GM18519 (cell line): ENCODE measurements at regions not wholly inside any gene's neighbourhood (a gene's known extent, or its start where the extent isn't known, plus 50 kb on each side); places are given as distances from the start of the nearest gene placed in this dataset.

ENCODE experiments used
- ATAC-seq: cut with Tn5 transposase; IDR thresholded peaks from one replicate; pipeline ENCODE4 v1.9.1; 2021; ENCODE audit warnings: mild to moderate bottlenecking, moderate library complexity; ENCODE audit not compliant: unreplicated experiment, low FRiP score

GRCh38 chr7:16975712-16976111 is 93.9 kb upstream of the AGR3 start:
- ATAC-seq, result peak; percentile 75

- ATAC-seq, result no peak
Measured at GRCh38 chr7:16978358-16979244, 96.8 kb upstream of the AGR3 start.

GRCh38 chr7:16980539-16980938 is 98.8 kb upstream of the AGR3 start:
- ATAC-seq, result no peak

GRCh38 chr7:16982640-16983350 is 101.0 kb upstream of the AGR3 start:
- ATAC-seq, result no peak

GRCh38 chr7:16984375-16984774 is 102.6 kb upstream of the AGR3 start:
- no peak for ATAC-seq

GRCh38 chr7:16985621-16986020 is 103.8 kb upstream of the AGR3 start:
- ATAC-seq, result no peak

GRCh38 chr7:16986755-16987154 is 105.0 kb upstream of the AGR3 start:
- no peak for ATAC-seq

GRCh38 chr7:16989811-16990413 is 108.1 kb upstream of the AGR3 start:
- no peak for ATAC-seq

GRCh38 chr7:16991551-16991950 is 109.8 kb upstream of the AGR3 start:
- ATAC-seq, result no peak

GRCh38 chr7:16993543-16993942 is 111.8 kb upstream of the AGR3 start:
- ATAC-seq, result no peak

GRCh38 chr7:16998481-16999051 is 116.8 kb upstream of the AGR3 start:
- ATAC-seq, result no peak

GRCh38 chr7:16999541-17000267 is 117.9 kb upstream of the AGR3 start:
- no peak for ATAC-seq

- no peak for ATAC-seq
Measured at GRCh38 chr7:17005271-17005670, 123.5 kb upstream of the AGR3 start.

- no peak for ATAC-seq
Measured at GRCh38 chr7:17007841-17008240, 126.1 kb upstream of the AGR3 start.

- no peak for ATAC-seq
Measured at GRCh38 chr7:17009007-17009719, 127.4 kb upstream of the AGR3 start.

- no peak for ATAC-seq
Measured at GRCh38 chr7:17009933-17010332, 128.2 kb upstream of the AGR3 start.

- ATAC-seq, result no peak
Measured at GRCh38 chr7:17010637-17011300, 129.0 kb upstream of the AGR3 start.

GRCh38 chr7:17013204-17013603 is 131.4 kb upstream of the AGR3 start:
- no peak for ATAC-seq

GRCh38 chr7:17014686-17015085 is 132.9 kb upstream of the AGR3 start:
- no peak for ATAC-seq
